RKO (cell line): ENCODE measurements at regions not wholly inside any gene's neighbourhood (a gene's known extent, or its start where the extent isn't known, plus 50 kb on each side); places are given as distances from the start of the nearest gene placed in this dataset.
A peak's percentile ranks its signal among the peaks of the same experiment; 100 is the strongest.

Source experiments
- DNase-seq: peaks from one replicate; pipeline ENCODE4 v3.0.0-alpha.2; 2016; ENCODE audit warnings: low spot score

- DNase-seq = no peak
Observed at GRCh38 chr7:81648716-81649115, 121.1 kb downstream of the HGF start.

GRCh38 chr7:81645435-81645834, 124.4 kb downstream of the HGF start:
- no peak for DNase-seq

- DNase-seq = no peak
Observed at GRCh38 chr7:81641873-81642272, 128.0 kb downstream of the HGF start.

GRCh38 chr7:81638198-81638597, 131.6 kb downstream of the HGF start:
- peak; percentile 97 for DNase-seq

- no peak for DNase-seq
Observed at GRCh38 chr7:81637534-81637933, 132.3 kb downstream of the HGF start.

GRCh38 chr7:81632418-81632817, 137.4 kb downstream of the HGF start:
- peak; percentile 86 for DNase-seq

- DNase-seq = no peak
Observed at GRCh38 chr7:81630600-81630999, 139.2 kb downstream of the HGF start.

- no peak for DNase-seq
Observed at GRCh38 chr7:81629702-81630101, 140.1 kb downstream of the HGF start.

GRCh38 chr7:81628951-81629350, 140.9 kb downstream of the HGF start:
- DNase-seq = no peak

GRCh38 chr7:81627536-81628287, 142.1 kb downstream of the HGF start:
- DNase-seq = peak; percentile 100

- peak; percentile 83 for DNase-seq
Observed at GRCh38 chr7:81626008-81626407, 143.8 kb downstream of the HGF start.

GRCh38 chr7:81624650-81625631, 144.9 kb downstream of the HGF start:
- DNase-seq = no peak

- DNase-seq = no peak
Observed at GRCh38 chr7:81624021-81624592, 145.7 kb downstream of the HGF start.

GRCh38 chr7:81623251-81623855, 146.5 kb downstream of the HGF start:
- no peak for DNase-seq

- DNase-seq = no peak
Observed at GRCh38 chr7:81621893-81622292, 148.0 kb downstream of the HGF start.

GRCh38 chr7:81618396-81619014, 151.3 kb downstream of the HGF start:
- DNase-seq = peak; percentile 96

- peak; percentile 91 for DNase-seq
Observed at GRCh38 chr7:81616951-81617350, 152.9 kb downstream of the HGF start.

GRCh38 chr7:81611805-81612204, 158.0 kb downstream of the HGF start:
- DNase-seq = no peak

- DNase-seq = no peak
Observed at GRCh38 chr7:81611040-81611439, 158.8 kb downstream of the HGF start.

- DNase-seq = peak; percentile 94
Observed at GRCh38 chr7:81608748-81609382, 161.0 kb downstream of the HGF start.

GRCh38 chr7:81607987-81608386, 161.9 kb downstream of the HGF start:
- DNase-seq = peak; percentile 61
